Rectal smooth muscle tissue (tissue), 1 donor: ENCODE measurements at regions not wholly inside any gene's neighbourhood (a gene's known extent, or its start where the extent isn't known, plus 50 kb on each side); places are given as distances from the start of the nearest gene placed in this dataset.
"Not testable (repeated sequence)": the region's sequence is repeated elsewhere in the genome, so short reads cannot be mapped to it uniquely, and the experiment has no call there.

ENCODE experiments used
- H3K27ac ChIP-seq: one replicate; pipeline ENCODE4 v1.7.0; 2013; ENCODE audit warnings: low read depth, low read length, inconsistent platforms
- H3K27me3 ChIP-seq: one replicate; pipeline ENCODE4 v1.7.0; 2013; ENCODE audit warnings: low read length; ENCODE audit not compliant: control insufficient read depth, insufficient read depth
- H3K36me3 ChIP-seq: one replicate; pipeline ENCODE4 v1.7.0; 2013; ENCODE audit warnings: low read length; ENCODE audit not compliant: control insufficient read depth, insufficient read depth
- H3K4me1 ChIP-seq: one replicate; pipeline ENCODE4 v1.7.0; 2013; ENCODE audit warnings: low read length; ENCODE audit not compliant: control insufficient read depth, insufficient read depth
- H3K4me3 ChIP-seq: one replicate; pipeline ENCODE4 v1.7.0; 2013; ENCODE audit warnings: low read length
- H3K9ac ChIP-seq: one replicate; pipeline ENCODE4 v1.7.0; 2013; ENCODE audit warnings: low read length

DNA sequence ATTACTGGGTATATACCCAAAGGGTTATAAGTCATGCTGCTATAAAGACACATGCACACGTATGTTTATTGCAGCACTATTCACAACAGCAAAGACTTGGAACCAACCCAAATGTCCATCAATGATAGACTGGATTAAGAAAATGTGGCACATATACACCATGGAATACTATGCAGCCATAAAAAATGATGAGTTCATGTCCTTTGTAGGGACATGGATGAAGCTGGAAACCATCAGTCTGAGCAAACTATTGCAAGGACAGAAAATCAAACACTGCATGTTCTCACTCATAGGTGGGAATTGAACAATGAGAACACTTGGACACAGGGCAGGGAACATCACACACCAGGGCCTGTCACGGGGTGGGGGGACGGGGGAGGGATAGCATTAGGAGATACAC is 254.9 kb upstream of the AGTR2 start:
- not testable (repeated sequence) for H3K36me3 ChIP-seq, H3K4me3 ChIP-seq, H3K27me3 ChIP-seq, H3K4me1 ChIP-seq, H3K27ac ChIP-seq, H3K9ac ChIP-seq

DNA sequence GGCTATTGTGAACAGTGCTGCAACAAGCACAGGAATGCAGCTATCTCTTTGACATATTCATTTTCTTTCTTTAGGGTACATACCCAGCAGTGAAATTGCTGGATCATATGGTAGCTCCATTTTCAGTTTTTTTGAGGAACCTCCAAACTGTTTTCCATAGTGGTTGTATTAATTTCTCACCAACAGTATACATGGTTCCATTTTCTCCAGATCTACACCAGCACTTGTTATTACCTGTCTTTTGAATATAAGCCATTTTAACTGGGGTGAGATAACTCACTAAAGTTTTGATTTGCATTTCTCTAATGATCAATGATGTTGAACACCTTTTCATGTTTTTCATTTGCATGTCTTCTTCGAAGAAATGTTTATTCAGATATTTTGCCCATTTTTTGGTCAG is 241.1 kb upstream of the AGTR2 start:
- Histone ChIP-seq H3K9ac (no peak overlapping the region), H3K27me3 (no peaks in the 10 kb centered on the region), H3K36me3 (no peaks in the 10 kb centered on the region), H3K27ac (no peak overlapping the region), H3K4me3 (no peak overlapping the region), H3K4me1 (no peaks in the 10 kb centered on the region)

DNA sequence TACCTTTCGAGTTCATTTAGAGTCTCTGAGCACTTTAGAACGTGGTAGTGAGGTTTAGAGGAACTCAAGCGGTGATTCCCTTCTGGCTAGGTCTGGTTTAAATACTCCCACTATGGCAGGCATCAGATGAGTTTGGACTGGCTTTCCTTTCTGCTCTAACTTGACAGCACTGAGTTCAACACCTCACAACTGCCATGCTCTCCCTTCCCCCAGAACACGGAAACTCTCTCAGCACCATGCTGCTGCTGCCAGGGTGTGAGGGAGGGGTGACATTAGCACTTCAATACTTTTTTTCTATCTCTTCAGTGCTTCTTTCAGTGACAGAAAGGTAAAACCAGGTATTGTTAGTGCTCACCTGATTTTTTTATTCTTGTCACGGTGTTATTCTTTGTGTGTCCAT is 234.5 kb upstream of the AGTR2 start:
- Histone ChIP-seq H3K27me3 (no peaks in the 10 kb centered on the region), H3K4me1 (peaks cover 2% of the 10 kb centered on the region), H3K36me3 (no peaks in the 10 kb centered on the region), H3K4me3 (no peak overlapping the region), H3K9ac (no peak overlapping the region), H3K27ac (no peak overlapping the region)

DNA sequence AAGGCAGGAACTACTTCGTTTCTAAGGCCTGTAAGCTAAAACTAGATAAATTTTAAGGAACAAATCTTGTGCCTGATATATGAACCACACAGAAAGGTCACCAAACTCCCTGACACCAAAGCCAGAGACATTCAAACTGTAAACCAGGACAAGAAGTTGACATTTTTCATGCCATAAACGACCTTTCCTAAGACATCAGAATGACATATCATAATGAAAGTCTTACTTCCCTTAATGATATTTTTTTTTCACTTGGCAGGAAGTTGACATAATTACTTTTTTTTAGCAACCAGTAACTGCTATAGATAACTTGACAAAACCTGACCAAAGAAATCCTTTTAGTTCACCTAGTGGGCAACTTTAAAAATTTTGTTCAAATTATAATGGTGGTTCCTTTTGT is 231.5 kb upstream of the AGTR2 start:
- no peak overlapping the region for H3K4me3 ChIP-seq
- H3K27ac ChIP-seq, result no peak overlapping the region
- no peaks in the 10 kb centered on the region for H3K27me3 ChIP-seq
- peaks cover 2% of the 10 kb centered on the region for H3K4me1 ChIP-seq
- H3K36me3 ChIP-seq, result no peaks in the 10 kb centered on the region
- H3K9ac ChIP-seq, result no peak overlapping the region

DNA sequence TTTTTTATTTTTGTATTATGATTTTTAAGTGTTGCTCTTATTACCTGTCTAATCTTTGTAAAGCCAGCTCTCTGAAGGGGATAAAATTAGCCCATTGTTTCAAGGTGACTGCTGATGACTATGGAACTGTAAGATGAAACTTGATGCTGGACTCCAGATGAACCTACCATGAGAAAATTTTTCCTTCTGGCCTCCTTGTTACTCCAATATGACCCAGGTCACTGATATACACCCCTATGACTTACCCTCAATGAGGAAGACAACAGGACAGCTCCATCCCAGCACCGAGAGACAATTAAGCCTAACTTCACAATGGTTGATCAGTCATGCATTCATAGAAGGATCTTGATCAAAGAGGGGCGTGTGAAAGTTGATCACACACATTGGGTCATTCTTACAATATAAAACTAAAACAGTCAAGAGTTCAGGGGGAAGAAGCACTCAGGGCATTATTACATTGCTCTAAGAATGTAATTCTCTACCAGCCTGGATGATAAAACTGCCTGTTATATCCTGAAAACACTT is 230.8 kb upstream of the AGTR2 start:
- peaks cover 2% of the 10 kb centered on the region for H3K4me1 ChIP-seq
- no peak overlapping the region for H3K27ac ChIP-seq
- no peaks in the 10 kb centered on the region for H3K27me3 ChIP-seq
- no peak overlapping the region for H3K9ac ChIP-seq
- no peaks in the 10 kb centered on the region for H3K36me3 ChIP-seq
- no peak overlapping the region for H3K4me3 ChIP-seq

DNA sequence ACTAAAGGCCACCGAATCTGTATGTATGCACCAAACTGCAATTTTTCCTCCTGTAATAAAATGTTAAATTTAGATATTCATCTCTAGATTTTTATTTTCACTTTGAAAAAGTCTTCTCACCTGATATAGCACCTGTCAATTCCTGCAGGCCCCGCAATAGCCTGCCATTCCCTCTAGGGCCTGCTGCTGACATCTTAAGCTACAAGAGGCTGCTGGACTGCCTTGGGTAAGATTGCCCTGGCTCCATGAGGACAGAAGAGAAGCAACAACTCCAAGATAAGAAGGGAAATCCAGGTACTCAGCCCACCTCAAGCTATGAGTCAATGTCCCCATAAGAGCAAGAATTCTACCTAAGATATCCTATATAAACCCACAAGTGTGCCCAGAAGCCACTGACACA is 230.2 kb upstream of the AGTR2 start:
- Histone ChIP-seq H3K36me3 (no peaks in the 10 kb centered on the region), H3K4me1 (peaks cover 2% of the 10 kb centered on the region), H3K9ac (no peak overlapping the region), H3K4me3 (no peak overlapping the region), H3K27me3 (no peaks in the 10 kb centered on the region), H3K27ac (no peak overlapping the region)

DNA sequence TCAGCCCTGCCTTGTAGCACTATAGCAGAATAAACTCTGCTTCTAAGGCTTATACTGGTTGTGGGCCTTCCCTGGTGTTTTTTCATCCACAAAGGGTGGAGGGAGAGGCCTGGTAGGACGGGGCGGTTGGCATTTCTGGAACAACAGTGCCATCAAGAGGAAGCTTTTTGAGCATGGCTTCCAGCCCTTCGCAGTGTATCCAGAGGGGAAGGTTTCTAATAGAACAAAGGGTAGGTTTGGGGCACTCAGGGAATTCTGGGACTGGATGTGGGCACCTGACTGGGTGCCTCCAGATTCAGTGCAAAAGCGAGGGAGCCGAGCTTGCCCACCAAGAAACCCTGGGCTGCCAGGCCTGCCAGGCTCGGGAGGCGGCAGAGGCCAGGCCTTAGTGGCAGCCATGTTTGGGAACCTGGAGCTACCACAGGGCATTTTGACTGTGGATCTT is 229.6 kb upstream of the AGTR2 start:
- Histone ChIP-seq H3K27ac (no peak overlapping the region), H3K27me3 (no peaks in the 10 kb centered on the region), H3K36me3 (no peaks in the 10 kb centered on the region), H3K9ac (no peak overlapping the region), H3K4me3 (peak overlapping the region; percentile 28), H3K4me1 (peaks cover 2% of the 10 kb centered on the region)

DNA sequence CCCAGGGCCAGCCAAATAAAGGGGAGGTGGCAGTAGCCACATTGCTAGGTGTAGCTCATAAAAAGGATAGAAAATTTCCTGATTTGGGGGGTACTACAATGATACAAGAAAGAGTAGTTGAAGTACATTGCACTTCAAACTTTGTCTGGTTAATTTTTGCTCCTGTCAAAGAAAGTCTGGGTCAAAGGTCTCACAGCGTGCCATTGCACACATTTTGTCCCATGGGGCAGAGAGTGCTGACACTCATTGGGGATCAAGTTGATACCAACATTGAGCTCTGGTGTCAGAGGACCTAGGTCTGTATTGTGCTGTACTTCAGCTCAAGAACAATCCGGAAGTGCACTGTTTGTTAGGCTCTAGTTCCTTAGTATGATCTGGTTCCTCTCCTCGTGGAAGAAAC is 229.2 kb upstream of the AGTR2 start:
- Histone ChIP-seq H3K27ac (no peak overlapping the region), H3K27me3 (no peaks in the 10 kb centered on the region), H3K4me1 (peaks cover 2% of the 10 kb centered on the region), H3K36me3 (no peaks in the 10 kb centered on the region), H3K9ac (no peak overlapping the region), H3K4me3 (peak overlapping the region; percentile 28)

DNA sequence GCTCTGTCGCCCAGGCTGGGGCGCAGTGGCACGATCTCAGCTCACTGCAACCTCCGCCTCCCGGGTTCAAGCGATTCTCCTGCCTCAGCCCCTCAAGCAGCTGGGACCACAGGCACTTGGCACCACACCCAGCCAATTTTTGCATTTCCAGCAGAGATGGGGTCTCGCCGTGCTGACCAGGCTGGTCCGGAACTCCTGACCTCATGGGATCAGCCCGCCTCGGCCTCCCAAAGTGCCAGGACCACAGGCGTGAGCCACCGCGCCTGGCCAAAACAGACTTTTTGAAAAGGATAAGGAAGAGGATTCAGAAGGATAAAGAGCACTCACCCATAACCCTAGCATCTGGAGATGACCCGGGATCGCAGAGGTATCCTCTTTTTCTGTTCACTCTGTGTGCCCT is 224.5 kb upstream of the AGTR2 start:
- Histone ChIP-seq H3K4me3 (no peak overlapping the region), H3K36me3 (no peaks in the 10 kb centered on the region), H3K4me1 (no peaks in the 10 kb centered on the region), H3K9ac (no peak overlapping the region), H3K27ac (no peak overlapping the region), H3K27me3 (no peaks in the 10 kb centered on the region)

DNA sequence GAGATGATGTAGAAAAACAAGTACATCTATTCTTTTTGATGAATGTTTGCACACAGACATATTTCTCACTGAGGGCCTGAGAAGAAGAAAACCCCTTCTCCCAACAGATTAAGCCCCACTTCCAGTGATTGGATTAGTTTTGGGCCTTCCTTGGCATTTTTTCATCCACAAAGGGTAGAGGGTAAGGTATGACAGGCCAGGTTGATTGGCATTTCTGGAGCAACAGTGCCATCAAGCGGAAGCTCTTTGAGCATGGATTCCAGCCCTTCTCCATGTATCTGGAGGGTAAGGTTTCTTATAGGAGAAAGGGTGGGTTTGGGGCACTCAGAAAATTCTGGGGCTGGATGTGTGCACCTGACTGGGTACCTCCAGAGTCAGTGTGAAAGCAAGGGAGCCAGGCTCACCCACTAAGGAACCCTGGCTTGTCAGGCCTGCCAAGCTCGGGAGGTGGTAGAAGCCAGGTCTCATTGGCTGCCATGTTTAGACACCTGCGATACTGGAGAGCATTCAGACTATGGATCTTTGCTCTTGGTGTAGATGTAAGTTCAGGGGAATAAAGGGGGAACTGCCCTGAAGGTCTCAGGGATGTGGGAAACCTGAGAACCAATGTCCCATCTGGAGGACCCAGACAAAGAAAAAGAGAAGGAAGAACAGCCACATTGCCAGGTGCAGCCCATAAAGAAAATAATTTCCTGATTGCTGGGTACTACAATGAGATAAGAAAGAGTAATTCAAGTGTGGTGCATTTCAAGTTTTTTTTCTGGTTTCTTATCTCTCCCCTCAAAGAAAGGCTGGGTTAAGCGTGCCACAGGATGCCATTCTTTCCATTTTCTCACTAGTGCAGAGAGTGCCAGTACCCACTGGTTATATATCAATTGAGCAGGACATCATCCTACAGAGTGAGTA is 222.3 kb upstream of the AGTR2 start:
- Histone ChIP-seq H3K27ac (no peak overlapping the region), H3K27me3 (no peaks in the 10 kb centered on the region), H3K4me3 (no peak overlapping the region), H3K36me3 (no peaks in the 10 kb centered on the region), H3K9ac (no peak overlapping the region), H3K4me1 (no peaks in the 10 kb centered on the region)

DNA sequence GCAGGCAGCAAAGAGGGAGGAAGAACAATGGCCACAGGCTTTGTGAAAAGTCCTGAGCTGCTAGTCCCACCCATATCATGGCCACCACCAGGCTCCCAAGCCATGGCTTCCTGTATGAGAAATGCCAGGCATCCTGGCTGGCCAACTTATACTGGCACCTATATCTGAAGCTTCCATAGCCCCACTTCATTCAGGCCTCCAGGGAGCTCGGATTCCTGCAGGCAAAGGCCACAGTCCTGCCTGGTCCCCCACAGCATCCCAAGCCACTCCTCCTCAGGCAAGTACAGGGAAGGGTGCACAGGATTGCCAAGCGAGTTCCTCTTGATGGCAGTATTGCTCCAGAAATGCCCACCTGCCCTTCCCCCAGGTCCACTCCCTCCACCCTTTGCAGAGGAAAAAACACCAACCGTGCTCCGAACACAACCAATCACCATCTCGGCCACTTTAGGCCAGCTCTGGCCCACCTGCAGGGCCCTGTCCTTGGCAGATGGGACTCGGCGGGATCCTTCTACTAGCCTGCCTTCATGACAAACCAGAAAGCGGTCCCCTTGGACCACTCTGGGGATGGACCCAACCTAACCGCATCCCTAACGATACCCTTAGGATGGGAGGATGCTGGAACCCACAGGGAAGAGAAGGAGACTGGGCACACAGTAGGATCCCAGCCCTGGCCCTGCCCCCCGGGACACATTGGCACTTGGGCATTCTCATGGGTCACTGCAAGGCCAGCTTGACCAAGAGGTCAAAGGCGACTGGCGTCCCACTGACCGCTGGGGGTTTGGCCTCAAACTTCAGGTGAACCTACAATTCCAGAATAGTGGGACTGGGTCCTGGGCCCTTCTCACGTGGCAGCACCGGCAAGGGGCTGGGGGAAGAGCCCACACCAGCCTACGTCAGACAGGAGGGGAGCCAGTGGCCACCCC is 220.4 kb upstream of the AGTR2 start:
- no peaks in the 10 kb centered on the region for H3K4me1 ChIP-seq
- H3K27ac ChIP-seq, result no peak overlapping the region
- H3K9ac ChIP-seq, result no peak overlapping the region
- no peaks in the 10 kb centered on the region for H3K27me3 ChIP-seq
- H3K4me3 ChIP-seq, result no peak overlapping the region
- H3K36me3 ChIP-seq, result no peaks in the 10 kb centered on the region

DNA sequence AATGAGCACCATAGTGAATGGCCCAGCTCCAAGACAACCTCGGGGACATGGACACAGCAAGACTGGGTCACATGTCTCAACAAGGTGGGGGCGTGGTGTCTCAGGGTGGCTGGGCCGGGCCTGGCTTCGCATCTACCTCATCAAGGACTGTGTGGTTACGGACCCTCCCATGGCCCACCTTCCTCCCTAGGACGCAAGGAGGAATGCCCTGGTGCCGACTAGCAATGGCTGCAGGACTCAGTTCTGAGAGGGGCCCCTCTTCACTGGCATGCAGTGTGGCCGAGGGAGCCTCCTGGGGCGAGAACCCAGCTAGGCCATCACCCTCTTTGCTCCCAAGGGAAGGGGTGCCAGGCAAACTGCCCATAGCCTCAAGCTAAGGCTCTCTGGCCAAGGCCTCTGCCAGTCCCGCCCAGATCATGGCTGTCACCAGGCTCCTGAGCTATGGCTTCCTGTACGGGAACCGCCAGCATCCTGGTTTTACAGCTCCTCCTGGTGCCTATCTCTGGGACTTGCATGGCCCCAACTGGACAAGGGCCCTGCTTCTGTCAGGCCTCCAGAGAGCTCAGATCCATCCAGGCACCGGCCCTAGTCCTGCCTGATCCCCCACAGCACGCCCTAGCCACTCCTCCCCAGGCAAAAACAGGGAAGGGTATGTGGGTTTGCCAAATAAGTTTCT is 218.0 kb upstream of the AGTR2 start:
- Histone ChIP-seq H3K27me3 (no peaks in the 10 kb centered on the region), H3K36me3 (no peaks in the 10 kb centered on the region), H3K4me3 (no peak overlapping the region), H3K4me1 (no peaks in the 10 kb centered on the region), H3K9ac (no peak overlapping the region), H3K27ac (no peak overlapping the region)
